ENCODE measurements at regions not wholly inside any gene's neighbourhood (a gene's known extent, or its start where the extent isn't known, plus 50 kb on each side); places are given as distances from the start of the nearest gene placed in this dataset.

DNA sequence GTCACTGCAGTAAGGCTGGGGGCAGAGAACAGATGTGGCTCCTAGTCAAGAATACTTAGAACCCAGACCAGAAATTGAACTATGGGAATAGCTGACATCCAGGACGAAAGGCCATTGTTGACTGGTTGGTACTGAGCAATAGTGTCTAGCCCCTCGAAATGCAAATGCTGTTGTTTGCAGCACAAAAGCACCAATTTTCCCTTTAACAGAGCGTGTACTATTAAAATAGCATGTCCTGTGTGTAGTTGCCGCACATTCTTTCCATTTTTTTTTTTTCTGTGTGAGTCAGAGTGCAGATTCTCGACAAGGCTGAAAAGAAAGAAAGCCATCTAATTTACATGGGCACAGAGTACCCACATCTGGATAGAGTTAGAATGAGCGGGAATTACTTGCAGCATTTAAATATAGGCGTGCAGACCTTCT is 302.4 kb downstream of the PTEN start:
- Histone ChIP-seq H3K27me3 (ENCODE audit: control insufficient read depth, extremely low read depth, insufficient read depth, low read length) (no peaks in the 10 kb centered on the region), H3K4me2 (ENCODE audit: control insufficient read depth, extremely low read depth, insufficient read depth, low read depth, low read length) (no peak overlapping the region), H2AFZ (ENCODE audit: control insufficient read depth, low read length) (no peak overlapping the region), H3K4me3 (ENCODE audit: control insufficient read depth in 2 of 3, extremely low read depth in 1 of 3, insufficient read depth in 2 of 3, low read depth in 1 of 3, low read length in 3 of 3) (no peak overlapping the region), H3K27ac (ENCODE audit: control insufficient read depth, insufficient read depth, low read length) (no peak overlapping the region), H3K9me1 (ENCODE audit: control insufficient read depth, extremely low read depth, insufficient read depth, low read length) (no peaks in the 10 kb centered on the region), H3K9ac (ENCODE audit: control insufficient read depth, extremely low read depth, insufficient read depth, low read length) (no peak overlapping the region), H3K36me3 (ENCODE audit: control insufficient read depth in 2 of 2, extremely low read depth in 1 of 2, insufficient read depth in 2 of 2, low read length in 2 of 2) (no peaks in the 10 kb centered on the region), H3K4me1 (ENCODE audit: control insufficient read depth, extremely low read depth, insufficient read depth, low read length) (peaks cover 9% of the 10 kb centered on the region), H3K9me3 (ENCODE audit: control insufficient read depth, low read depth, low read length) (no peaks in the 10 kb centered on the region), H3K79me2 (ENCODE audit: control insufficient read depth, insufficient read depth, low read length) (no peaks in the 10 kb centered on the region), H4K20me1 (ENCODE audit: control insufficient read depth, extremely low read depth, insufficient read depth, low read length) (no peaks in the 10 kb centered on the region)
- DNase-seq (ENCODE audit: low read depth, low spot score) (no peak), FAIRE-seq (peak; percentile 75)
- TF ChIP-seq EZH2 (IDR thresholded peaks at IDR 0.05; ENCODE audit: low read length) (no peak), CTCF (optimal IDR thresholded peaks at IDR 0.05 in 1 of 3, IDR thresholded peaks at IDR 0.05 in 1 of 3, conservative IDR thresholded peaks at IDR 0.05 in 1 of 3; ENCODE audit: extremely low read depth in 1 of 3, insufficient read depth in 2 of 3, low read length in 3 of 3) (no peak)
- dilution Hi-C loops (cut with MboI; ENCODE audit: extremely low pct_ligation_motif_present, low sequenced_read_pairs) = no loop called here

GRCh38 chr10:88168171-88169036 is 305.0 kb downstream of the PTEN start:
- no peaks in the 10 kb centered on the region for H3K9me3 ChIP-seq (ENCODE audit: control insufficient read depth, low read depth, low read length)
- H3K27me3 ChIP-seq (ENCODE audit: control insufficient read depth, extremely low read depth, insufficient read depth, low read length) = no peaks in the 10 kb centered on the region
- H3K4me1 ChIP-seq (ENCODE audit: control insufficient read depth, extremely low read depth, insufficient read depth, low read length) = peaks cover 9% of the 10 kb centered on the region
- no peak overlapping the region for H3K27ac ChIP-seq (ENCODE audit: control insufficient read depth, insufficient read depth, low read length)
- H3K4me3 ChIP-seq (ENCODE audit: control insufficient read depth in 2 of 3, extremely low read depth in 1 of 3, insufficient read depth in 2 of 3, low read depth in 1 of 3, low read length in 3 of 3) = no peak overlapping the region
- dilution Hi-C loops (cut with MboI; ENCODE audit: extremely low pct_ligation_motif_present, low sequenced_read_pairs) = no loop called here
- H4K20me1 ChIP-seq (ENCODE audit: control insufficient read depth, extremely low read depth, insufficient read depth, low read length) = no peaks in the 10 kb centered on the region
- no peak overlapping the region for H2AFZ ChIP-seq (ENCODE audit: control insufficient read depth, low read length)
- H3K79me2 ChIP-seq (ENCODE audit: control insufficient read depth, insufficient read depth, low read length) = no peaks in the 10 kb centered on the region
- DNase-seq (ENCODE audit: low read depth, low spot score) = no peak
- H3K9ac ChIP-seq (ENCODE audit: control insufficient read depth, extremely low read depth, insufficient read depth, low read length) = no peak overlapping the region
- no peak for FAIRE-seq
- TF ChIP-seq EZH2 (IDR thresholded peaks at IDR 0.05; ENCODE audit: low read length) = no peak
- no peak for TF ChIP-seq CTCF (optimal IDR thresholded peaks at IDR 0.05 in 1 of 3, IDR thresholded peaks at IDR 0.05 in 1 of 3, conservative IDR thresholded peaks at IDR 0.05 in 1 of 3; ENCODE audit: extremely low read depth in 1 of 3, insufficient read depth in 2 of 3, low read length in 3 of 3)
- H3K9me1 ChIP-seq (ENCODE audit: control insufficient read depth, extremely low read depth, insufficient read depth, low read length) = no peaks in the 10 kb centered on the region
- H3K36me3 ChIP-seq (ENCODE audit: control insufficient read depth in 2 of 2, extremely low read depth in 1 of 2, insufficient read depth in 2 of 2, low read length in 2 of 2) = no peaks in the 10 kb centered on the region
- no peak overlapping the region for H3K4me2 ChIP-seq (ENCODE audit: control insufficient read depth, extremely low read depth, insufficient read depth, low read depth, low read length)
